NCI-H69 (cell line): ENCODE measurements at regions not wholly inside any gene's neighbourhood (a gene's known extent, or its start where the extent isn't known, plus 50 kb on each side); places are given as distances from the start of the nearest gene placed in this dataset.
A peak's percentile ranks its signal among the peaks of the same experiment; 100 is the strongest.

ENCODE experiments used
- DNase-seq: peaks from one replicate; lab custom pipeline; 2025; lab: John Stamatoyannopoulos, UW

DNA sequence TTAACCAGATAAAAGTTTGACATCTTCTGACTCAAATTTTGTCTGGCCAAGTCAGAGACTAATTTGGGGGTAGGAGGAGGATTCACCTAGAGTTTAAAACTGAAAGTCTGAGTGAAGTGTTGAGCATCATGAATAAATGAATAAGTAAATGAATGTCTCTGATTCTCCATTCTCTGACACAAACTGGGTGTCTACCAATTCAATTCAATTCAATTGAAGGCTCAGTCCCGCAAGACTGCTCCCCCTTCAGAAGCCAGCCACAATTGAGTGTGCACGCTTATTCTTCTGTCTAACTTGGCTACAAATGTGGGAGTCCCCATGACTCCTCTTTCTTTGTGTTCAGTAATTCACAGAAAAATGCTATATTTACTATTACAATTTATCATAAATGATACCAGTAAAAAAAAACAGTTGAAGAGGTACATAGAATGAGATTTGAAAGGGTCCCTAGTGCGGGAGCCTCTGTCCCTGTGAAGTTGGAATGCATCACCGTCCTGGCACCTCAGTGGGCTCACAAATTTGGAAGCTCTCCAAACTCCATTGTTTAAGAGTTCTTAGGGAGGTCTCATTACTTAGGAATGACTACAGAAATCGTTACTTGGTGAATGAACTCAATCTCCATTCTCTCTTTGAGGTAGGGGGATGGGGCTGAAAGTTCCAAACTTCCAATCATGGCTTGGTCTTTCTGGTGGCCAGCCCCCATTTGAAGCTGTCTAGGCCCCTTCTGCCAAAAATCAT is 243.7 kb upstream of the PHYHIPL start:
- no peak for DNase-seq

DNA sequence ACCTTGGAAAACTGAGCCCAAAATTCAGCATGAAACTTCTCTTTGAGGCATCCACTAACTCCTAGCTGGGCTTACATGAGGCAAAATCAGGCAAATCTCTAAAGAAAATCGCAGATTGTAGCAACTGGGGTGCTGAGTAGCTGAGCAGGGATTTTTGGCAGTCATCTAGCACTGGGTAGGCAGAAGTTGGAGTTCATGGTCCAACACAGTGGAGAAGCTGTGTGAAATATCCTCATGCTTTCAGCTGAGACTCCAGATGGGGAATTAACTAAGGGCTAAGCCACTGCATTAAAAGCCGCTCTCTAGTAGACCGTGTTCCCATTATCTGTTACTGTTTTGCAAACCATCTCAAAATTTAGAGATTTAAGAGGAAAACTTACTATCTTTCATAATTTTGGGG is 240.1 kb upstream of the PHYHIPL start:
- DNase-seq, result peak; percentile 9

DNA sequence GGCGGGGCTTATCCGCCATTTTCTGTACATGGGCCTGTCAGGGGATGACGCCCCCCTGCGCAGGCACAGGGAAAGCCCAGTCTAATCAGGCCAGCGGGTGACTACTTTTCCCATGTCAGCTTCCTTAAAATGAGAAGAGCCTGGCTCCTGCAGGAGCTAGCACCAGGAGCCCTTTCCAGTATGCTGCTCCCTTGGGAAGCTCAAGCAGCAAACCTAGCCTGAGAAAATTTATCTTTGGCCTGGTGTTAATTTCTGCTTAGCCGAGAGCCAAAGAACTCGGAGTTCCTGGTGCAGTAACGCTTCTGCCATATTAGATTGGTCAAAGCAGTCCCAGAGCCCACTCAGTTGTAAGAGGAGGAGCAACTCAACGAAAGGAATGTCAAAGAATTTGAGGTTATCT is 239.0 kb upstream of the PHYHIPL start:
- no peak for DNase-seq

DNA sequence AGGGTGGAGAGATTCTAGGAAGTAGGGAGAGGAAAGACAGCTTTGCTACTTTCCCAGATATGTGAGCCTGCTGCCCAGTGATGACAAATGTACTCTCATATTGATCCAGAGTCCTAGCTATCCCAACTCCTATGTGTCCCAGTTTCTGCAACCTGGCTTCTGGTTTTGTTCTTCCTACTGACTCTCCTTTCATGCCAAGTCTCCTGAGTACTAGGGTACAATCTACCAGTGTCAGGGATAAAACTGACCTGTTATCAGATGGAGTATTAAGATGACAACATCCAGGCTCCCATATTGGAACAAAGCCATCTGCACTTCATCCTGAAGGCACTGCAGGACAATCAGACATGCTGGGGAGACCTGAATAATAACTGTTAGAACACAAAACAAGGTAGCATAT is 233.7 kb upstream of the PHYHIPL start:
- DNase-seq, result peak; percentile 56

DNA sequence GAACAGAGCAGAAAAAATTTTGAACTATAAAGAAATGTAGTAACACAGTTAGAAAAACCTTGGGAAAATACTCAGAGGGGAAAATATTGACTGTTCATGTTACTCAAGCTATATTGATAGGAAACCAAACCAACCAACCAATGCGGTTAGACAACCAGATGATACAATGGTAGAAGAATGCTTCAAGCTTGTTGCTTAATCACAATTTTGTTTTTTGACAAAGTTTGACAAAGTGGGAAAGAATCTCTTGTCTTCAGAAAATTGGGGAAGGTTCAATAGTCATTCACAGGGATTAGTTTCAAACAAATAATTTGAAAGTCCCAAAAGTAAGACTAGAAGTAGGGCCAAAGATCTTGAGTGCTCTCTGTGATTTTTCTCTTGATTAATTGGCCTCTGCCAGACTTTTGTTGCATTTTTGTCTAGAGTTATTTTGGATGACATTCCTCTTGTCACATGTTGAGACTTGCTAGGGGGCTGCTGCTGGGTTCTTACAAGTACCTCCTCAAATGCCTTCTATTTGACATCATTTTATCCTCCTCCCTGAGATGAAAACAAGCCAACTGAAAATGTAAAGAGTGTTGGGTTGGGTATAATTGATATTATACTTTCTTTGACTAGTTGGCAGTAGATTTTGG is 233.1 kb upstream of the PHYHIPL start:
- DNase-seq, result no peak

DNA sequence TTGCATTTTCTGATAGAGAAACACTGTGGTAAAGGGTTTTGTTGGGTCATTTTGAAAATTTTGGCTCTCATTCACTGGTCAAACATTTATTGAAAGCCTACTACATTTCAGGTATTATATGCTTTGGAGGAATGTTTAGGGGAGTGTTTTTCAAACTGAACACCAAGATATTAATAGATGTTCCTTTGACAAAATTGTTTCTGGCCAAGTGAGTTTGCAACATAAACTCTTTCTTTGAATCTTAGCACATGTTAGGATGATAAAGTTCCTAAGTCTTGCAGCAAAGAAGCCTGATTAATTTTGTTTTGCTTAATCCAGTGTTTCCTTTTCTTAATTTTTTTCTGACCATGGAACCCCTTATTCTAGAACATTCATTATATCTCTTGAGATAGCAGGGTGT is 232.5 kb upstream of the PHYHIPL start:
- DNase-seq, result no peak

DNA sequence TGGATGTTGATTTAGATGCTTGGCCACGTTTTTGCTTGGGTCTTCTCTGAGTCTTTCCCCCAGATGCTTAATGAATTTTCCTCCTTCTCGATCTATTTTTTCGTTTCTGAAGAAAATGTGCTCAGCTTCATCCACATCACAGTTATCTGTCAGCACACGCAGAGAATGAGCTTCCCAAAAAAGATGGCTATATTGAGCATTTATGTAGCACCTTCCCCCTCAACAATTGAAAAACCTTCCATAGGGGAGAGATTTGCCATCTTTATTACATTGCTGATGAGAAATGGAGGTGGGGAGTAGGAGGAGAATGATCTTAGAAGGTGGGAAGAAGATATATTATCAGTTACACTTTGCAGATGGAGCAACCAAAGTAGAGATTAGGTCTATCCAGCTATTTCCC is 228.1 kb upstream of the PHYHIPL start:
- no peak for DNase-seq

DNA sequence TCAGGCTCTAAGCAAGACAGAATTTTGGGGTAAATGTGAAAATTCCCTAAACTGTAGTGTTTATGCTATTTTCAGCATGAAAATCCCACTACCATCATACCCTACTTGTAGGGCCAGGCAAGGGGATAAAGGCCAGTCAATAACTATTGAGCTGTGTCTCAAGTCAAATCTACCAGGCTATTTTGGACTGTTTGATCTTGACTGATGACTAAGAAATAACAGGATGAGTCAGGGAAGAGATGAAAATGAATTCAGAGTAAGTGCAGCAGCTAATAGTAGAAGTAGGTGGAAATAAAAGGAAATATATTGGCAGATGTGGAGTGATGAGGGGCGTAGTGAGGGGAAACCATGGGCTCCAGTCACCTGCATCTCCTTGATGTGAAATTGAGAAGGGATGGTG is 225.8 kb upstream of the PHYHIPL start:
- no peak for DNase-seq

DNA sequence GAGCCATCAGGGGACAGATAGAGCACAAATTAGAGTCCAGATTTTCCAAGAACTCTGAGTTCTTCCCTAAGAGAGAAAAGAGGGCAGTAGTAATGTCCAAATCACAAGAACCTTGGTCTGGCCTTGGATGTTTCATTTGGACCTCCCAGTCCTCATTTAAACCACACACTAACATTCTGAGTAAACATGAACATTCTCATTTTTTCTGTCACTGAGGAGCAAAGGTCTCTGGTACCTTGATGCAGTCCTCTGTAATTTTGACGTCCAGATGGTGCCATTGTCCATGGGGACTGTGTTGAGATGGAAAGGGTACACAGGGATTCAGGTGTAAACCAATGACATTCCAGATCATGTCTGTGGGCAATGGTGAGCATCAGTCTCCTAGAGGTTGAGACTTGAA is 225.4 kb upstream of the PHYHIPL start:
- DNase-seq, result peak; percentile 25

DNA sequence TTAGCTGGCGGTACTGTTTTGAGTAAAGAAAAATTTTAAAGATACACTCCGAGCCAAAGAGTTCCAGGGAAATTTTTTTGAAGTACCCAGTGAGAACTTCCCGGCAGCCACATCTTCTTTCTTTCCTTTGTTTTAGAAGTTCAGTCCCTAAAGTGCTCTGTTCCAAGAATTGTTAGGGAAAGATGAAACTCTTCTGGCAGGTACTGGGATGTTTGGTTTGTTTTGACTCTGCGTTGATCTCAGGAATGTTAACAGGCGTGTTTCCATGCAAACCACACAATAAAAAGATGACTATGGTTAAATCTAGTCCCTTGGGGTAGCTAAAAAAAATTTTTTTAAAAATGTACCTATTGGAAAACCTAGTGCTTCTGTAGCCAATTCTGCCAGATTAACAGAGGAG is 224.7 kb upstream of the PHYHIPL start:
- no peak for DNase-seq

DNA sequence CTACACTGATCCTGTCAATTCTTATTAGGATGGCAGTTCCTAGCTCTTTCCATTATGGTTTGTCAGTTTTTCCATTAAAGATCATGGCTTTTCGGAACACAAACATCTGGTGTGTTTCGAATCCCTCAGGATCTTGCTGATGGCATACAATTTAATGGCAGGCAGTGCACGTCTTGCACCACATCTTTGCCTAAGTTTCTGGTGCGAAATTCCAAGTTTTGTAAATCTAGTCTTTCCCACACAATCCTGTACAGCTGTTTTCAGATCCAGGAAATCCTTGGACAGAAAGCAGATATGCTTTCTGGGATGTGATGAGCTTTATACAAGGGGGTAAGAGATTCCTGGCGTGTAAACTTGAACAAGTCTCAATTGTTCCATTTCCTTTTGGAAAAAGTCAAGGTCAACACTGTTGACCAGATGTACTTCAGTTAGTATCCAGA is 224.3 kb upstream of the PHYHIPL start:
- no peak for DNase-seq

DNA sequence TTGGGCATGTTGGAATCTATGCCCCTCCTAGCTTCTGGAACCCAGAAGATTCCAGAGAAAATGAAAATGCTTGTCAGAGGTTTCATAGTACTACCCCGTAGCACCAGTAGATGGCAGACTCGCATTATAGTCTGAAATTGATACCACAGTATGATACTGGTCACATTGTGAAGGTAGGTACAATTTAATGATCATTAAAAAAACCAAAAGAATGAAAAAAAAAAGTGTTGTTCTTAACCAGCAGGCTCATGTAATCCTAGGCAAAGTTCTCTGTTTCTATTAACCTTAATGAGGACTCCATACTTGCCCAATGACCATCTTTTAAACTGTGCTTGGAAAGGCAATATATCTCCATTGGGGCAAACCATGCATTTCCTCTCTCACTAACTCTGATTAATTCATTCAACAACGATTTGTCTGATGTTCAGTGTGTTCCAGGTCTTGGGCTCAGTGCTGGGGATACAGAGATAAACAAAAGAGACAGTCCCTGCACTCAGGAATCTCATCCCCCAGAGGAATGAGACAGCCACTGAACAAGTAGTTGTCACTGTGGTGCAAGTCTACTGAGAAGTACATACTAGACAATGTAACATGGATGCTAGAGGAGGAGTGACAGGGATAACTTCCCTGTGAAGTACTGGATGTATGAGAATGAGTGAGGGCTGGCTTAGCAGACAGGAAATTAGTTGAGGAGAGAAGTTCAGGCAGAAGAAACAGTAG is 223.5 kb upstream of the PHYHIPL start:
- peak; percentile 64 for DNase-seq

DNA sequence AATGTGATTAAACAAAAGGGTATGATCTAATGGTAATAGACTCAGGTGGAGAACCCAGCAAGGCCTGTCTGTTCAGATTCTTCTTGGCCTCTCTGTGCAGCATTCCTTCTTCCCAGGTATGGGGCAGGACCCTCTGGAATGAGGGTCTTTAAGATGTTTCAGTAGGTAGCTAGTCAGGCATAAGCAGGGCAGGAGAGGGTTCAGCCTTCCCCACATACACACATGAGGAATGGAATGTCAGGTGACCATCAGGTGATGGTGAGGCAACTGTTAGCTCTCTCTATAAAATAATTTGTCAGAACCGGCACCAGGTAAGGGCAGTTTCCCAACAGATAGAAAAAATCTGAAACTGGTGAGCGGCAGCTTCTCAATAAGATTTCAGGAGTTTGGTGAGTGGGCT is 222.3 kb upstream of the PHYHIPL start:
- DNase-seq, result no peak

DNA sequence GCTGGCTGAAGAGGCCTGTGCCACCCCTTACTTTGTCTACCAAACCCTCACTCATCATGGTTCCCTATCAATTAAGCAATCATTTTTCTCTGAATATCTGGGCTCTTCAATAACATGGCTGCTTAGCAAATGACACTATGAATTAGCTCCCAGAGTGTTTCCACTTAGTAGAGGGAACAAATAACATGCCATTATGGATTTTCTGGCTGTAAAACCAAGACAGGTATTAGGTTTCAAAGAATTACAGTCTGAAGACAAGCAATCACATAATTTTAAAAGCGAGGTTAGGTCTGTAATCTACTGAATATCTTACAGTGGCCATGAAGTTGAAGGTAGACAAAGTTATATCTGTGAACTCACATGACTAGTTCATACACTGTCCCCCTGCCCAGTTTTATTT is 220.8 kb upstream of the PHYHIPL start:
- peak; percentile 75 for DNase-seq

DNA sequence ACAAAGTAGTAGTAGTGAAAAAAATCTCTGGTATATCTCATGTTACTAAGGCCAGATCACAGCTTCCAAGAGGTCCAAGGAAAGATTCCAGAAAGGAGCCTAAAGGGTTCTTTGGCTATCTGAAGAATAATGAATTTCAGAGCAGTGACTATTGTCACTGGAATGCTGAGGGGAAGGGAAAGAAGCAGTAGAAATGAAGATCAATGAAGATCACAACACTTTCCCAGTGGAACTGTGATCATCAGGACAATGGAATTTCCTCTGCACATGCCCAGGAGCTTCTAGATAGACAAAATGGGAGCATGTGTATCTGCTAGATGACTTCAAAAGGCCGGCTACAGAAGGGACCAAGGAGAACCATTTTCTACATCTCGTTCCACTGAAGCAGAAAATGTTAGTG is 219.5 kb upstream of the PHYHIPL start:
- DNase-seq, result no peak

DNA sequence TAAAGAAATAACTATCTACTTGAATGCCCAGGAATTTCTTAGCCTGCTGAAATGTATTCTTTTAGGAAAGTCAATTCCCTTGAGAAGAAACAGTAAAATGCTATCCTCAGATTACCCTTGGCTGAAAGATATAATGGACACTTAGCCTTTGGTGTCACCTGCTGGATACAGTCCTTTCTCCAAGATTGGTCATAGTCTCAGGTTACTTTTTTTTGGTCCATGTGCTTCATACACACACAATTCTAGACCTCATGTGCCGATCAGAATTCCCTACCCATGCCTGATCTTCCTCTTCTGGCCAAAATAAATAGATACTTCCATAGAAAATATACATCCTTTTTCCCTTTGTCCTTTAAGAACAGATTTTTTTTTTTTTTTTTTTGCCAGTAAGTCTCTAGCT is 218.9 kb upstream of the PHYHIPL start:
- no peak for DNase-seq

DNA sequence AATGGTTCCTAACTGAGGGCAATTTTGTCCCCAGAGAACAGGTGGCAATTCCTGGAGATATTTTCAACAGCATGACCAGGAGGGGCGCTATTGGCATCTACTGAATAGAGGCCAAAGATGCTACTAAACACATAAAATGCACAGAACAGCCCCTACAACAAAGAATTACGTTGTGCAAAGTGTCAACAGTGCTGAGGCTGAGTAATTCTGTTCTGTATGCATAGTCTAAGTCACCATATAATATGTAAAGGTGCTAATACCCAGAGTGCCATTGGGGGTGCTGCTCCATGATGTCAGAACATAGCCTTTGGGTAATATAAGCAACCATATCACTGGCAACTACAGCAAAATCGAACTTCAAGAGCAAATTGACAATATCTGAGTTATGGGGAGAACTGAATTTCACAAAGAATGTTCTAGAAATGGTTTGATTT is 213.3 kb upstream of the PHYHIPL start:
- DNase-seq, result peak; percentile 54

DNA sequence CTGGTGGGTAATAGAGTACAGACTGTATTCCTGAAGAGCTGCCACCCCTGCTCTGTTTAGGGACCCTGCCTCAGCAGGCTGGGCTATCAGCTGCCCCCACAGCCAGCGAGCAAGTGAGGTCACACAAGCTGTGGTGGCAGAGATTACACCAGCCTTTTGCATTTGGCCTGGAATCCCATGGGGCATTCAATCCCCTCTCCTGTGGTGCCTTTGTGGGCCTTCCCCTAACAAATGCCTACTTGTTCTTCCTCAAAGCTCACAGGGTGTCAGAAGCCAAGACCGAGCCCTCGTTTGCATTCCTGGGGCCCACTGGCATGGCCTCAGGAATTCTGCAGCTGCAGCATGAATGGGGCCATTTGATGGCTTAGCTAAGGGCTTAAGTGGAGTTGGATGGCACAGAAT is 212.7 kb upstream of the PHYHIPL start:
- peak; percentile 50 for DNase-seq

DNA sequence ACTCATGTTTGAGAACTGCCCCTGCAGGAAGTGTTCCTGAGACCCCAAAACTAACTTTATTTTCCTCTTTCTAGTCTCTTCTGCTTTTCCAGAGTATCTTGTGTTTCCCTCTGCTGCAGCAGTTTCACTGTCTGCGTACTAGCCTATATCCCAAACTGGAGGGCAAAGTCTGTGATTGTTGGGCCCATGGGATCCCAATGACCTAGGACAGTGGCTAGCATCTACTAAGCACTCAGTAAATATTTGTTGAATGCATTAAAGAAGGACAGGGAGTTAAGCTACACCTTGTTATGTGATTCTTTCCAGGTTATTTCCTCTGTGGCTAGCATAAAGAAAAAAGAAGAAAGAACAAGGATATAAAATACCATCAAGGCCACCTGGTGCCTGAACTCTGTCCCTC is 210.6 kb upstream of the PHYHIPL start:
- no peak for DNase-seq

DNA sequence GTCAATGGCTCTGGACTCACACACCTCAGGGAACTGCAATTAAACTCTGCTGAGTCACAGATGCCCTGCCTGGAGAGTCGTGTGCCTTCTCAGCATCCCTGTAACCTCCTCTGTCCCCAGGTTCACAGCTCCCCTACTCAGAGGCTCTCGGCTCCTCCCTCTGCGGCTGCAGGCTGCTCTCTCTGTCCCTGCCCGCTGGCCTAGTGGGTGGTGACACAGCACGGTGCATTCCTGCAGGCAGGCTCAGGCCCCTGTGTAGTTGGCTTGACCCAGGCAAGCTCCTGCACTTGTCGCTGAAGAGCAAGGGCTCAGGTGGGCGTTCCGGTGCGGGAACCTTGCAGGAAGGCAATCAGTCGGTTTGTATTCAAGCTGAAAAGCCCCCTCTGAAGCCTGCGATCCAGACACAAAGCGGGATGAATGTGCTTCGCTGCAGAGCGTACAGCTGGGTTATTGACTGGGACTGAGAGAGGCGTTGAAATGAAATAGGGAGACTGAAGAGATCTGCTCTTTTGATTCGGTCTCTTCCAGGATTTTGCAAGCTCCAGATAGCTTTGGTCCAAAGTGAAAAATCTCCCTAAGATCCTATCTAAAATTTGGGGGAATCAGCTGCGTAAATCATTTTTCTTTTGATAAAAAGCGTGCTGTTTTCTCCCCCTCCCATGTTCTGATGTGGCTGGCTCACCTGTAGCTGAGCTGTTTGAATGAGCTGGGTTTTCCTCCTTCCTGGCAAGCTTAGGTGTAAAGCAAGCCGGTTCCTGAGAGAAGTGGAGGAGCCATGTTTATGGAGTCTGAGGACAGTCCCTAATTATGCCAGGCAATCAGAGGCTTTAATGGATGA is 208.7 kb upstream of the PHYHIPL start:
- peak; percentile 94 for DNase-seq

DNA sequence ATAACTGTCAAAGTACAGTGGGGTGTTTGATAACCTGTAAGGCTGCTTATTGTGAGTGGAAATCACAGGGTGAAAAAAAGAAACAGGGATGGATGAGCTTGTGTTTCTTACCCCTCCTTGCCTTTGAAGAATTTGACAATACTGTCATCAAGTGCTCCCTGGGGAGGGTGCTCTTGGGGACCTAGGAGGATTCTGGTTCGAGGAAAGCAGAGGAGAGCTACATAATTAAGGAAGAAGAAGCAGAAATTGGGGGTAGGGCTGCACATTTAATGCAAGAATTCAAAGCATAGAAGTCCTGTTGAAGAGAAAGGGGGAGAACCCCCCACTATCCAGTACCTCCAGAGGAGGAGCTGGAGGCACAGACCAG is 208.1 kb upstream of the PHYHIPL start:
- peak; percentile 84 for DNase-seq

DNA sequence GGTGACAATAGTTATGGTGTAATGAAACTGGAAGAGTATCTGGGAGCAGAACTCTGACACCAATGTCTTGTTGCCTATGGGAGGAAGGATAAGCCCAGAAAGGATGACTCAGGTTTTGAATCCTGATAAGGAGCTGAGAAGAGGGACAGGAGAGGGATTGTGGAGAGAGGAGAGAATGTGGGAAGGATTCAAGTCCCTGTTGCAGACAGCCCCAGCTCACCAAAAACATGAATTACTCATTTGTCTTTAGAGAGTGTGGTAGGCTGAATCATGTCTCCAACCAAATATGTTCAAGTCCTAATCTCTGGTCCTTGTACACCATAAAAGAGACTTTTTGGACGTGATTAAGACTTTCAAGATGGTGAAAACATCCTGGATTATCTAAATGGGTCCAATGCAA is 206.9 kb upstream of the PHYHIPL start:
- DNase-seq, result no peak
